HUES6 (cell line): ENCODE measurements at regions not wholly inside any gene's neighbourhood (a gene's known extent, or its start where the extent isn't known, plus 50 kb on each side); places are given as distances from the start of the nearest gene placed in this dataset.

Experiments
- H3K27ac ChIP-seq: 2 replicates; pipeline ENCODE4 v1.7.0; 2013; ENCODE audit warnings: low read depth, mild to moderate bottlenecking, low read length, inconsistent platforms
- H3K27me3 ChIP-seq: 2 replicates; pipeline ENCODE4 v1.6.1; 2013; ENCODE audit warnings: low read length; ENCODE audit not compliant: control insufficient read depth, insufficient read depth
- H3K36me3 ChIP-seq: 2 replicates; pipeline ENCODE4 v1.6.1; 2013; ENCODE audit warnings: low read length; ENCODE audit not compliant: control insufficient read depth, insufficient read depth
- H3K4me1 ChIP-seq: 2 replicates; pipeline ENCODE4 v1.6.1; 2013; ENCODE audit warnings: low read length; ENCODE audit not compliant: control insufficient read depth, insufficient read depth
- H3K4me3 ChIP-seq: 2 replicates; pipeline ENCODE4 v1.5.1; 2013; ENCODE audit warnings: low read depth, low read length
- H3K9ac ChIP-seq: one replicate; pipeline ENCODE4 v1.6.1; 2013; ENCODE audit warnings: mild to moderate bottlenecking, low read length
- H3K9me3 ChIP-seq: 2 replicates; pipeline ENCODE4 v1.6.1; 2013; ENCODE audit warnings: low read depth, low read length; ENCODE audit not compliant: control insufficient read depth, insufficient read depth

- no peak overlapping the region for H3K9ac ChIP-seq
- no peaks in the 10 kb centered on the region; the same call in 1 of the 2 replicates for H3K4me1 ChIP-seq
- H3K4me3 ChIP-seq, result no peak overlapping the region
- H3K36me3 ChIP-seq, result no peaks in the 10 kb centered on the region
- H3K9me3 ChIP-seq, result no peaks in the 10 kb centered on the region
- H3K27me3 ChIP-seq, result no peaks in the 10 kb centered on the region
- no peak overlapping the region for H3K27ac ChIP-seq
These were observed 210.4 kb downstream of the MID1IP1 start for GRCh38 chrX:39011454-39012221.

- H3K9ac ChIP-seq, result no peak overlapping the region
- no peaks in the 10 kb centered on the region for H3K9me3 ChIP-seq
- peaks cover 4% of the 10 kb centered on the region; the same call in 1 of the 2 replicates for H3K4me1 ChIP-seq
- no peak overlapping the region for H3K4me3 ChIP-seq
- no peaks in the 10 kb centered on the region for H3K27me3 ChIP-seq
- H3K36me3 ChIP-seq, result no peaks in the 10 kb centered on the region
- no peak overlapping the region for H3K27ac ChIP-seq
These were observed 211.4 kb downstream of the MID1IP1 start for GRCh38 chrX:39012621-39013111.

GRCh38 chrX:39016556-39016955 lies 215.3 kb downstream of the MID1IP1 start:
- H3K4me1 ChIP-seq, result peaks cover 10% of the 10 kb centered on the region; the same call in 1 of the 2 replicates
- no peak overlapping the region for H3K27ac ChIP-seq
- 0 out of 2 replicates have a peak, but pooled peaks cover 3% of the 10 kb centered on the region for H3K27me3 ChIP-seq
- H3K36me3 ChIP-seq, result no peaks in the 10 kb centered on the region
- no peak overlapping the region for H3K9ac ChIP-seq
- no peak overlapping the region for H3K4me3 ChIP-seq
- no peaks in the 10 kb centered on the region for H3K9me3 ChIP-seq

GRCh38 chrX:39017077-39017476 lies 215.8 kb downstream of the MID1IP1 start:
- H3K27ac ChIP-seq, result no peak overlapping the region

GRCh38 chrX:39017716-39018115 lies 216.5 kb downstream of the MID1IP1 start:
- Histone ChIP-seq H3K27ac (no peak overlapping the region), H3K9me3 (no peaks in the 10 kb centered on the region), H3K36me3 (no peaks in the 10 kb centered on the region), H3K4me1 (peaks cover 10% of the 10 kb centered on the region; the same call in 1 of the 2 replicates), H3K9ac (no peak overlapping the region), H3K27me3 (0 out of 2 replicates have a peak, but pooled peaks cover 3% of the 10 kb centered on the region), H3K4me3 (no peak overlapping the region)

More at GRCh38 chrX:39017077-39017476, 215.8 kb downstream of the MID1IP1 start:
- no peak overlapping the region for H3K4me3 ChIP-seq
- 0 out of 2 replicates have a peak, but pooled peaks cover 3% of the 10 kb centered on the region for H3K27me3 ChIP-seq
- no peaks in the 10 kb centered on the region for H3K9me3 ChIP-seq
- H3K36me3 ChIP-seq, result no peaks in the 10 kb centered on the region
- H3K4me1 ChIP-seq, result peaks cover 10% of the 10 kb centered on the region; the same call in 1 of the 2 replicates
- no peak overlapping the region for H3K9ac ChIP-seq

- no peak overlapping the region for H3K9ac ChIP-seq
- H3K27ac ChIP-seq, result no peak overlapping the region
- no peaks in the 10 kb centered on the region for H3K9me3 ChIP-seq
- 0 out of 2 replicates have a peak, but pooled peaks cover 3% of the 10 kb centered on the region for H3K27me3 ChIP-seq
- H3K4me3 ChIP-seq, result no peak overlapping the region
- H3K36me3 ChIP-seq, result no peaks in the 10 kb centered on the region
- H3K4me1 ChIP-seq, result peaks cover 10% of the 10 kb centered on the region; the same call in 1 of the 2 replicates
These were observed 217.3 kb downstream of the MID1IP1 start for GRCh38 chrX:39018541-39018940.

- no peak overlapping the region for H3K9ac ChIP-seq
- H3K27ac ChIP-seq, result no peak overlapping the region
- peaks cover 10% of the 10 kb centered on the region; the same call in 1 of the 2 replicates for H3K4me1 ChIP-seq
- H3K4me3 ChIP-seq, result no peak overlapping the region
- H3K27me3 ChIP-seq, result 0 out of 2 replicates have a peak, but pooled peaks cover 3% of the 10 kb centered on the region
- no peaks in the 10 kb centered on the region for H3K36me3 ChIP-seq
- H3K9me3 ChIP-seq, result no peaks in the 10 kb centered on the region
These were observed 217.8 kb downstream of the MID1IP1 start for GRCh38 chrX:39019056-39019455.

GRCh38 chrX:39020051-39020669 lies 218.9 kb downstream of the MID1IP1 start:
- Histone ChIP-seq H3K36me3 (no peaks in the 10 kb centered on the region), H3K9me3 (no peaks in the 10 kb centered on the region), H3K9ac (no peak overlapping the region), H3K4me1 (peaks cover 10% of the 10 kb centered on the region; the same call in 1 of the 2 replicates), H3K27ac (no peak overlapping the region), H3K4me3 (no peak overlapping the region), H3K27me3 (0 out of 2 replicates have a peak, but pooled peaks cover 3% of the 10 kb centered on the region)

- no peak overlapping the region for H3K4me3 ChIP-seq
- no peaks in the 10 kb centered on the region for H3K9me3 ChIP-seq
- H3K36me3 ChIP-seq, result no peaks in the 10 kb centered on the region
- no peak overlapping the region for H3K27ac ChIP-seq
- peaks cover 10% of the 10 kb centered on the region; the same call in 1 of the 2 replicates for H3K4me1 ChIP-seq
- H3K27me3 ChIP-seq, result 0 out of 2 replicates have a peak, but pooled peaks cover 3% of the 10 kb centered on the region
- H3K9ac ChIP-seq, result no peak overlapping the region
These were observed 220.8 kb downstream of the MID1IP1 start for GRCh38 chrX:39022106-39022505.

GRCh38 chrX:39029221-39029620 lies 228.0 kb downstream of the MID1IP1 start:
- Histone ChIP-seq H3K4me3 (no peak overlapping the region), H3K9ac (no peak overlapping the region), H3K36me3 (no peaks in the 10 kb centered on the region), H3K9me3 (peaks cover 11% of the 10 kb centered on the region; the same call in 1 of the 2 replicates), H3K27me3 (no peaks in the 10 kb centered on the region), H3K27ac (no peak overlapping the region), H3K4me1 (no peaks in the 10 kb centered on the region)

GRCh38 chrX:39030636-39031035 lies 229.4 kb downstream of the MID1IP1 start:
- Histone ChIP-seq H3K9ac (no peak overlapping the region), H3K27ac (no peak overlapping the region), H3K9me3 (peaks cover 11% of the 10 kb centered on the region; the same call in 1 of the 2 replicates), H3K4me3 (no peak overlapping the region), H3K27me3 (no peaks in the 10 kb centered on the region), H3K36me3 (no peaks in the 10 kb centered on the region), H3K4me1 (no peaks in the 10 kb centered on the region)
